ENCODE measurements at regions not wholly inside any gene's neighbourhood (a gene's known extent, or its start where the extent isn't known, plus 50 kb on each side); places are given as distances from the start of the nearest gene placed in this dataset.

DNA sequence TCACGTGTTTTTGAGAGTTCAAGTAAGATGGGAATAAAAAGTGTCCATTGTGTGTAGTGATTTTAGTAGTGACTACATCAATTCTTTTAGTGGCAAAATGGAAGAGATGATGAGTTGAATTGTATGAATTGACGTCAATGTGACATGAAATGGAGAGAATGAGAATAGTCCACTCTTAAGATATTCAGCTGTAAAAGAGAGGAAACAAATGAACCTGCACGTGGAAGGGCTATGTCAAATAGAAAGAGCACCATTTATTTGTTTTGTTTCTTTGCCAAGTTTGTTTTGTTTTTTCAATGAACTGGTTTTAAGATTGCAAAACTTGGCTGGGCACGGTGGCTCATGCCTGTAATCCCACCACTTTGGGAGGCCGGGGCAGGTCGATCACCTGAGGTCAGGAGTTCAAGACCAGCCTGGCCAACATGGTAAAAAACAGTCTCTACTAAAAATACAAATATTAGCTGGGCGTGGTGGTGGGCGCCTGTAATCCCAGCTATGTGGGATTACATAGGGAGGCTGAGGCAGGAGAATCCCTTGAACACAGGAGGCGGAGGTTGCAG is 453.8 kb downstream of the TAF11L14 start:
- dilution Hi-C loops (cut with MboI; ENCODE audit: extremely low pct_ligation_motif_present, low sequenced_read_pairs) = no loop called here
- Histone ChIP-seq H3K4me1 (ENCODE audit: control insufficient read depth, extremely low read depth, insufficient read depth, low read length) (no peaks in the 10 kb centered on the region), H3K4me2 (ENCODE audit: control insufficient read depth, extremely low read depth, insufficient read depth, low read depth, low read length) (no peak overlapping the region), H3K4me3 (ENCODE audit: control insufficient read depth in 2 of 3, extremely low read depth in 1 of 3, insufficient read depth in 2 of 3, low read depth in 1 of 3, low read length in 3 of 3) (no peak overlapping the region), H3K9me1 (ENCODE audit: control insufficient read depth, extremely low read depth, insufficient read depth, low read length) (no peaks in the 10 kb centered on the region), H3K27ac (ENCODE audit: control insufficient read depth, insufficient read depth, low read length) (no peak overlapping the region), H3K27me3 (ENCODE audit: control insufficient read depth, extremely low read depth, insufficient read depth, low read length) (no peaks in the 10 kb centered on the region), H3K9ac (ENCODE audit: control insufficient read depth, extremely low read depth, insufficient read depth, low read length) (no peak overlapping the region), H4K20me1 (ENCODE audit: control insufficient read depth, extremely low read depth, insufficient read depth, low read length) (no peaks in the 10 kb centered on the region), H3K36me3 (ENCODE audit: control insufficient read depth in 2 of 2, extremely low read depth in 1 of 2, insufficient read depth in 2 of 2, low read length in 2 of 2) (no peaks in the 10 kb centered on the region), H3K79me2 (ENCODE audit: control insufficient read depth, insufficient read depth, low read length) (no peaks in the 10 kb centered on the region), H3K9me3 (ENCODE audit: control insufficient read depth, low read depth, low read length) (no peaks in the 10 kb centered on the region), H2AFZ (ENCODE audit: control insufficient read depth, low read length) (no peak overlapping the region)
- FAIRE-seq = no peak
- no peak for TF ChIP-seq CTCF (optimal IDR thresholded peaks at IDR 0.05 in 1 of 3, IDR thresholded peaks at IDR 0.05 in 1 of 3, conservative IDR thresholded peaks at IDR 0.05 in 1 of 3; ENCODE audit: extremely low read depth in 1 of 3, insufficient read depth in 2 of 3, low read length in 3 of 3)
- no peak for TF ChIP-seq EZH2 (IDR thresholded peaks at IDR 0.05; ENCODE audit: low read length)
- no peak for DNase-seq (ENCODE audit: low read depth, low spot score)

- FAIRE-seq (no peak), DNase-seq (ENCODE audit: low read depth, low spot score) (no peak)
- H3K4me2 ChIP-seq (ENCODE audit: control insufficient read depth, extremely low read depth, insufficient read depth, low read depth, low read length) = no peak overlapping the region
- H3K27me3 ChIP-seq (ENCODE audit: control insufficient read depth, extremely low read depth, insufficient read depth, low read length) = no peaks in the 10 kb centered on the region
- H3K9me3 ChIP-seq (ENCODE audit: control insufficient read depth, low read depth, low read length) = no peaks in the 10 kb centered on the region
- no peaks in the 10 kb centered on the region for H3K79me2 ChIP-seq (ENCODE audit: control insufficient read depth, insufficient read depth, low read length)
- no peaks in the 10 kb centered on the region for H4K20me1 ChIP-seq (ENCODE audit: control insufficient read depth, extremely low read depth, insufficient read depth, low read length)
- no peak overlapping the region for H2AFZ ChIP-seq (ENCODE audit: control insufficient read depth, low read length)
- no peak overlapping the region for H3K9ac ChIP-seq (ENCODE audit: control insufficient read depth, extremely low read depth, insufficient read depth, low read length)
- H3K27ac ChIP-seq (ENCODE audit: control insufficient read depth, insufficient read depth, low read length) = no peak overlapping the region
- no peak overlapping the region for H3K4me3 ChIP-seq (ENCODE audit: control insufficient read depth in 2 of 3, extremely low read depth in 1 of 3, insufficient read depth in 2 of 3, low read depth in 1 of 3, low read length in 3 of 3)
- H3K9me1 ChIP-seq (ENCODE audit: control insufficient read depth, extremely low read depth, insufficient read depth, low read length) = no peaks in the 10 kb centered on the region
- TF ChIP-seq CTCF (optimal IDR thresholded peaks at IDR 0.05 in 1 of 3, IDR thresholded peaks at IDR 0.05 in 1 of 3, conservative IDR thresholded peaks at IDR 0.05 in 1 of 3; ENCODE audit: extremely low read depth in 1 of 3, insufficient read depth in 2 of 3, low read length in 3 of 3) = no peak
- dilution Hi-C loops (cut with MboI; ENCODE audit: extremely low pct_ligation_motif_present, low sequenced_read_pairs) = no loop called here
- no peaks in the 10 kb centered on the region for H3K36me3 ChIP-seq (ENCODE audit: control insufficient read depth in 2 of 2, extremely low read depth in 1 of 2, insufficient read depth in 2 of 2, low read length in 2 of 2)
- no peaks in the 10 kb centered on the region for H3K4me1 ChIP-seq (ENCODE audit: control insufficient read depth, extremely low read depth, insufficient read depth, low read length)
Measured at GRCh38 chr5:18090177-18090576, 455.9 kb downstream of the TAF11L14 start.
